Keratinocyte (primary cell): ENCODE measurements at regions not wholly inside any gene's neighbourhood (a gene's known extent, or its start where the extent isn't known, plus 50 kb on each side); places are given as distances from the start of the nearest gene placed in this dataset.

ENCODE experiments used
- DNase-seq: peaks from one replicate; pipeline ENCODE4 v3.0.0-alpha.2; 2011; ENCODE audit warnings: low read depth, missing footprints, low spot score
- FAIRE-seq: peaks from 2 replicates; lab custom pipeline; 2011; peaks lifted over from hg19 to GRCh38; lab: Jason Lieb, UNC
- H2AFZ ChIP-seq: 2 replicates; pipeline ENCODE4 v1.6.0; 2012; ENCODE audit warnings: low read length, control low read depth, inconsistent platforms; ENCODE audit not compliant: control insufficient read depth
- H3K27ac ChIP-seq: 2 replicates; pipeline ENCODE4 v1.5.1; 2011; ENCODE audit warnings: low read length; ENCODE audit not compliant: control insufficient read depth, insufficient read depth
- H3K27me3 ChIP-seq: 3 replicates; pipeline ENCODE4 v1.6.0; 2011; ENCODE audit warnings: low read length; ENCODE audit not compliant: control insufficient read depth, insufficient read depth; ENCODE audit errors: extremely low read depth
- H3K36me3 ChIP-seq, 2 experiments: 2 replicates in 1 of 2; 3 replicates in 1 of 2; pipeline ENCODE4 v1.5.1; 2011; ENCODE audit warnings: low read length in 2 of 2, mild to moderate bottlenecking in 1 of 2; ENCODE audit not compliant: control insufficient read depth in 2 of 2, insufficient read depth in 2 of 2; ENCODE audit errors: extremely low read depth in 1 of 2
- H3K4me1 ChIP-seq: 3 replicates; pipeline ENCODE4 v1.5.1; 2011; ENCODE audit warnings: low read length; ENCODE audit not compliant: control insufficient read depth, insufficient read depth; ENCODE audit errors: extremely low read depth
- H3K4me2 ChIP-seq: 3 replicates; pipeline ENCODE4 v1.6.0; 2011; ENCODE audit warnings: low read depth, low read length; ENCODE audit not compliant: control insufficient read depth, insufficient read depth; ENCODE audit errors: extremely low read depth
- H3K4me3 ChIP-seq, 3 experiments: fragments of 200-600 bp in 1 of 3; sonication (generic) in 1 of 3; 2 replicates in 2 of 3; 3 replicates in 1 of 3; pipeline ENCODE4 v1.5.1; 2011 to 2016; ENCODE audit warnings: low read length in 3 of 3, mild to moderate bottlenecking in 3 of 3, control low read depth in 2 of 3, inconsistent platforms in 1 of 3, low read depth in 1 of 3, mixed read lengths in 1 of 3, mixed run types in 1 of 3, moderate library complexity in 1 of 3; ENCODE audit not compliant: control insufficient read depth in 2 of 3, insufficient read depth in 2 of 3; ENCODE audit errors: extremely low read depth in 1 of 3
- H3K79me2 ChIP-seq: 2 replicates; pipeline ENCODE4 v1.6.0; 2012; ENCODE audit warnings: low read length; ENCODE audit not compliant: control insufficient read depth, insufficient read depth
- H3K9ac ChIP-seq: 3 replicates; pipeline ENCODE4 v1.6.0; 2011; ENCODE audit warnings: low read length; ENCODE audit not compliant: control insufficient read depth, insufficient read depth; ENCODE audit errors: extremely low read depth
- H3K9me1 ChIP-seq: 3 replicates; pipeline ENCODE4 v1.6.0; 2011; ENCODE audit warnings: low read length; ENCODE audit not compliant: control insufficient read depth, insufficient read depth; ENCODE audit errors: extremely low read depth
- H3K9me3 ChIP-seq: 2 replicates; pipeline ENCODE4 v1.5.1; 2012; ENCODE audit warnings: low read depth, low read length; ENCODE audit not compliant: control insufficient read depth
- H4K20me1 ChIP-seq: 3 replicates; pipeline ENCODE4 v1.6.0; 2011; ENCODE audit warnings: low read length; ENCODE audit not compliant: control insufficient read depth, insufficient read depth; ENCODE audit errors: extremely low read depth
- EZH2 ChIP-seq: IDR thresholded peaks from one replicate; pipeline ENCODE4 v1.6.1; 2012; ENCODE audit warnings: inconsistent platforms, mild to moderate bottlenecking, low read length, moderate library complexity
- dilution Hi-C: fragments of 300-500 bp; cut with MboI; formaldehyde crosslinking; loops from one replicate; pipeline ENCODE4 v1.7.0; 2020; ENCODE audit warnings: low sequenced_read_pairs; ENCODE audit not compliant: extremely low pct_ligation_motif_present
- TF ChIP-seq, protein P1 (sequence below), 3 experiments: IDR thresholded peaks in 1 of 3; conservative IDR thresholded peaks in 1 of 3; optimal IDR thresholded peaks in 1 of 3; 2 replicates in 2 of 3; 3 replicates in 1 of 3; pipeline versions ENCODE3 to v1.5.1; 2011; ENCODE audit warnings: low read length in 3 of 3, mild to moderate bottlenecking in 3 of 3, moderate library complexity in 2 of 3, control low read depth in 1 of 3, inconsistent platforms in 1 of 3; ENCODE audit not compliant: insufficient read depth in 2 of 3; ENCODE audit errors: extremely low read depth in 1 of 3

DNA sequence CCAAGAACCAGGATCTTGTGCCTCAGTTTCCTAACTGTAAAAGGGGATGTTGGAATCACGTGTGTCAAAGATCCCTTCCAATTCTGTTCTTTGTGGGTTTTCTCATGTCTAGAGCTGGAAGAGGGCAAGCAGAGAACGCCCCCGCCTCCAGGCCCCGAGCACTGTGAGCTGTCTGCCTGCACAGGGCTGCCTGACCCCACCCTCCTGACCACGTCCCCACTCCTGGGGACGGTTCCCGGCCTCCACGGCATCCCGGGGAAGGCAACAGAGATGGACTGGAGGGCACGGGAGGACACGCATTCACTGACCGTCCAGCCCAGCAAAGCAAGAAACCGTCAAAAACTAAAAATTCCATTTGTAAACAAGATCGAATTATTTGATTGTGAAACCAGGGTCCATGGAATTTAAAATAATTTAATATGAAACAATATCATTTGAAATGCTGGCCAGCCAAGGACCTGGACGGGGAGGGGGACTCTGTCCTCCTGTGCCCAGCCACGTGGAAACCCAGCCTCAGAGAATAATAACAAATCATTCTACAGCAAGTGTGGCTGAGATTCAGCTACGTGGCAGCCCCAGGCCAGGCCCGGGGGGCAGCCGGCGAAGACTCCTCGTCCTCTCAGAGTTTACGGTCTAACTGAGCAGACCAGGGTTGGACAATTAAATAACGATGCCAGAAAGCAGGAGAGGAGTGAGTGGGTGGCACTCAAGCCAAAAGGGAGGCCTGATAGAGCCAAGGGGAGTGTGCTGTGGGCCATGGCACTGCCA lies 87.3 kb upstream of the DIO3 start:
- Histone ChIP-seq H3K4me2 (no peak overlapping the region), H3K36me3 (no peaks in the 10 kb centered on the region), H3K27me3 (no peaks in the 10 kb centered on the region), H3K9me1 (no peaks in the 10 kb centered on the region), H3K27ac (no peak overlapping the region), H3K9ac (no peak overlapping the region), H3K9me3 (peaks cover 2% of the 10 kb centered on the region), H3K79me2 (no peaks in the 10 kb centered on the region), H3K4me3 (no peak overlapping the region), H3K4me1 (no peaks in the 10 kb centered on the region), H4K20me1 (no peaks in the 10 kb centered on the region), H2AFZ (no peak overlapping the region)
- FAIRE-seq, result no peak
- dilution Hi-C loops, result no loop called here
- no peak for DNase-seq
- no peak for TF ChIP-seq EZH2
- TF ChIP-seq, protein P1, sequence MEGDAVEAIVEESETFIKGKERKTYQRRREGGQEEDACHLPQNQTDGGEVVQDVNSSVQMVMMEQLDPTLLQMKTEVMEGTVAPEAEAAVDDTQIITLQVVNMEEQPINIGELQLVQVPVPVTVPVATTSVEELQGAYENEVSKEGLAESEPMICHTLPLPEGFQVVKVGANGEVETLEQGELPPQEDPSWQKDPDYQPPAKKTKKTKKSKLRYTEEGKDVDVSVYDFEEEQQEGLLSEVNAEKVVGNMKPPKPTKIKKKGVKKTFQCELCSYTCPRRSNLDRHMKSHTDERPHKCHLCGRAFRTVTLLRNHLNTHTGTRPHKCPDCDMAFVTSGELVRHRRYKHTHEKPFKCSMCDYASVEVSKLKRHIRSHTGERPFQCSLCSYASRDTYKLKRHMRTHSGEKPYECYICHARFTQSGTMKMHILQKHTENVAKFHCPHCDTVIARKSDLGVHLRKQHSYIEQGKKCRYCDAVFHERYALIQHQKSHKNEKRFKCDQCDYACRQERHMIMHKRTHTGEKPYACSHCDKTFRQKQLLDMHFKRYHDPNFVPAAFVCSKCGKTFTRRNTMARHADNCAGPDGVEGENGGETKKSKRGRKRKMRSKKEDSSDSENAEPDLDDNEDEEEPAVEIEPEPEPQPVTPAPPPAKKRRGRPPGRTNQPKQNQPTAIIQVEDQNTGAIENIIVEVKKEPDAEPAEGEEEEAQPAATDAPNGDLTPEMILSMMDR (optimal IDR thresholded peaks at IDR 0.05 in 1 of 3, IDR thresholded peaks at IDR 0.05 in 1 of 3, conservative IDR thresholded peaks at IDR 0.05 in 1 of 3; ENCODE audit: extremely low read depth in 1 of 3, insufficient read depth in 2 of 3, low read length in 3 of 3), result no peak

DNA sequence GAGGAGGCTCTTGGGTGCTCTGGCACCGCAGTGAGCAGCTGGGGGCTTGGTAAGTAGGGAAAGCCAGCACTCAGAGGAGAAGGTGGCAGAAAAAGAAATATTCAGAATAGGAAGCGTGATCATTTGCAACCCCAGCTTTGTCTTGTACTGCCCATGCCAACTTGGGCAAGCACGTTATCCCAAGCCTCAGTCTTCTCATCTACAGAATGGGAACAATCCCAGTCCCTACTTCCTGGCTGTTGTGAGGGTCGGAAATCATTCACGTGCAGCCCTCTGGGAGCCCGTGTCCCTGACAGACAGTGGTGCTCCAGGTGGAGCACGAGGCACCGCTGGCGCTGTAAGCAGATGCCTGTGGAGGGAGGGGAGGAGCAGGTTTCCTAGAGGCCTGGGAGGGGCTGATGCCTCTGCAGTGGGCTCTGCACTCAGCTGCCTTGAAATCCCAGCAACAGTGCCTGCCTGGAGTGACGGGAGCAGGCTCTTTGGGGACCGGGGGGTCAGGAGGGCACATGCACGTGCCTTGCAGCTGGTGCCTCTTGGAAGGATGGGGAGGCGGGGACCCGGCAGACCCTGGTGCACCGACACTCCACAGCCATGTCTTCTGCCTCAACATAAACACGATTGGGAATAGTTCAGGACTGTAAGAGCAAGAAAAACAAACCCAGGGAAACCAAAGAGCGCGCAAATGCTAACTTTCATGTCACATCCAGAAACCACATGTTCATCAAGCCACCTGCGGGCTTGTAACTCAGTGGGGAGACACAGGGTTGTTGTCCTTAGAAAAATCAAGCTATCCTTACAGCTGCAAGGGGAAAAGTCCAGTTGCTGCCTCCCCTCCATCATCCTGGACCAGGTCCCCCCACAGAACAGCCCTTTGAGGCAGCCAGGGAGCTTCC lies 86.5 kb upstream of the DIO3 start:
- no peak for FAIRE-seq
- Histone ChIP-seq H3K4me1 (no peaks in the 10 kb centered on the region), H3K9me3 (peaks cover 2% of the 10 kb centered on the region), H3K4me3 (no peak overlapping the region), H3K27ac (no peak overlapping the region), H3K36me3 (no peaks in the 10 kb centered on the region), H3K4me2 (no peak overlapping the region), H2AFZ (no peak overlapping the region), H3K9me1 (no peaks in the 10 kb centered on the region), H4K20me1 (no peaks in the 10 kb centered on the region), H3K79me2 (no peaks in the 10 kb centered on the region), H3K9ac (no peak overlapping the region), H3K27me3 (no peaks in the 10 kb centered on the region)
- TF ChIP-seq, protein P1 (optimal IDR thresholded peaks at IDR 0.05 in 1 of 3, IDR thresholded peaks at IDR 0.05 in 1 of 3, conservative IDR thresholded peaks at IDR 0.05 in 1 of 3; ENCODE audit: extremely low read depth in 1 of 3, insufficient read depth in 2 of 3, low read length in 3 of 3), result no peak
- no peak for TF ChIP-seq EZH2
- dilution Hi-C loops, result no loop called here
- no peak for DNase-seq
